ENCODE measurements at regions not wholly inside any gene's neighbourhood (a gene's known extent, or its start where the extent isn't known, plus 50 kb on each side); places are given as distances from the start of the nearest gene placed in this dataset.
"Not testable (repeated sequence)": the region's sequence is repeated elsewhere in the genome, so short reads cannot be mapped to it uniquely, and the experiment has no call there.

- intact Hi-C loops (cut with DNase I; ENCODE audit: low total_unique reads): no loop called here
- ATAC-seq (no peak), DNase-seq (no peak)
- in situ Hi-C loops (cut with MboI; ENCODE audit: low sequenced_read_pairs in 4 of 4): no loop called here
- no peaks in the 10 kb centered on the region for H3K9me3 ChIP-seq
- H3K27me3 ChIP-seq: no peaks in the 10 kb centered on the region
- H3K4me3 ChIP-seq: no peak overlapping the region
- no peaks in the 10 kb centered on the region for H3K4me1 ChIP-seq
- H3K27ac ChIP-seq: no peak overlapping the region
- TF ChIP-seq CTCF (IDR thresholded peaks at IDR 0.05 in 4 of 5, conservative IDR thresholded peaks at IDR 0.05 in 1 of 5) (no peak), POLR2A (IDR thresholded peaks at IDR 0.05) (no peak)
- H3K36me3 ChIP-seq: no peaks in the 10 kb centered on the region
Measured at GRCh38 chr1:115527746-115528145, 114.0 kb upstream of the VANGL1 start.

DNA sequence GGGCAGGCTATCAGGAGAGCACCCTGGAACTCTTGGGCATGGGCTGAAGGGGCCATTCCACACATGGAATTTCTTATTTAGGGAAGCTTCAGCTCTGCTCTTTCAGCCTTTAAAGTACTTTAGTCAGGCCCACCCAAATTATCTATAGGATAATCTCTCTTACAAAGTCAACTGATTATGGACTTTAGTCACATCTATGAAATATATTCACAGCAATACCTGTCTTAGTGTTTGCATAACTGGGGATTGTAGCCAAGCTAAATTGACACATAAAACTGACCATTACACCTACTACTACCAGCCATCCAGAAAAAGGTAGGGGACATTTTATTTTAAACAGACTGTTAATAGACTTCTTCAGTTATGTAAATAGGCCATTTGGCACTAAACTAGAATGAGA lies 114.9 kb upstream of the VANGL1 start:
- ATAC-seq (no peak), DNase-seq (no peak)
- Histone ChIP-seq H3K27me3 (no peaks in the 10 kb centered on the region), H3K36me3 (no peaks in the 10 kb centered on the region), H3K4me3 (no peak overlapping the region), H3K27ac (no peak overlapping the region), H3K4me1 (no peaks in the 10 kb centered on the region), H3K9me3 (no peaks in the 10 kb centered on the region)
- in situ Hi-C loops (cut with MboI; ENCODE audit: low sequenced_read_pairs in 4 of 4) (no loop called here), intact Hi-C loops (cut with DNase I; ENCODE audit: low total_unique reads) (no loop called here)
- no peak for TF ChIP-seq POLR2A (IDR thresholded peaks at IDR 0.05)
- TF ChIP-seq CTCF (IDR thresholded peaks at IDR 0.05 in 4 of 5, conservative IDR thresholded peaks at IDR 0.05 in 1 of 5): no peak

- no peak for DNase-seq
- in situ Hi-C loops (cut with MboI; ENCODE audit: low sequenced_read_pairs in 4 of 4): no loop called here
Measured at GRCh38 chr1:115524236-115524635, 117.5 kb upstream of the VANGL1 start.

GRCh38 chr1:115522386-115522785 lies 119.4 kb upstream of the VANGL1 start:
- intact Hi-C loops (cut with DNase I; ENCODE audit: low total_unique reads) (no loop called here), in situ Hi-C loops (cut with MboI; ENCODE audit: low sequenced_read_pairs in 4 of 4) (no loop called here)
- no peaks in the 10 kb centered on the region for H3K9me3 ChIP-seq
- ATAC-seq (no peak), DNase-seq (no peak)
- TF ChIP-seq POLR2A (IDR thresholded peaks at IDR 0.05) (no peak), CTCF (IDR thresholded peaks at IDR 0.05 in 4 of 5, conservative IDR thresholded peaks at IDR 0.05 in 1 of 5) (no peak)
- no peaks in the 10 kb centered on the region for H3K36me3 ChIP-seq
- H3K4me1 ChIP-seq: no peaks in the 10 kb centered on the region
- H3K4me3 ChIP-seq: no peak overlapping the region
- no peaks in the 10 kb centered on the region for H3K27me3 ChIP-seq
- H3K27ac ChIP-seq: no peak overlapping the region

More at GRCh38 chr1:115524236-115524635, 117.5 kb upstream of the VANGL1 start:
- Histone ChIP-seq H3K27me3 (no peaks in the 10 kb centered on the region), H3K36me3 (no peaks in the 10 kb centered on the region), H3K27ac (no peak overlapping the region), H3K9me3 (no peaks in the 10 kb centered on the region), H3K4me3 (no peak overlapping the region), H3K4me1 (no peaks in the 10 kb centered on the region)
- no peak for ATAC-seq
- intact Hi-C loops (cut with DNase I; ENCODE audit: low total_unique reads): no loop called here
- no peak for TF ChIP-seq CTCF (IDR thresholded peaks at IDR 0.05 in 4 of 5, conservative IDR thresholded peaks at IDR 0.05 in 1 of 5)
- TF ChIP-seq POLR2A (IDR thresholded peaks at IDR 0.05): no peak

DNA sequence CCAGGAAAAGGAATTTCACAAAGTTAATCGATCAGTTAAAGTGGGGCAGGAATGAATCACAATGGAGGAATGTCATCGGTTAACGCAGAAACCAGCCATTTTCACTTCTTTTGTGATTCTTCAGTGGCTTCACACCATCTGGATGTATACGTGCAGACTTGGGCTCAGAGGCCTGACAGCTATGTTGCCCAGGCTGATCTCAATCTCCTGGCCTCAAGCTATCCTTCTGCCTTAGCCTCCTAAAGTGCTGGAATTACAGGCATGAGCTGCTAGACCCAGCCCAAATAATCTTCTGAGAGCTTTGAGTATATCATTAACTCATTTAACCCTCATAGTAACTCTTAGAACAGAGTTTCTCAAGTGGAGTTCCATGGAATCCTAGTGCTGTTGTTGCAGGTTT lies 126.5 kb upstream of the VANGL1 start:
- TF ChIP-seq POLR2A (IDR thresholded peaks at IDR 0.05): no peak
- no peak for TF ChIP-seq CTCF (IDR thresholded peaks at IDR 0.05 in 4 of 5, conservative IDR thresholded peaks at IDR 0.05 in 1 of 5)
- intact Hi-C loops (cut with DNase I; ENCODE audit: low total_unique reads): no loop called here
- Histone ChIP-seq H3K27ac (no peak overlapping the region), H3K4me1 (no peaks in the 10 kb centered on the region), H3K27me3 (no peaks in the 10 kb centered on the region), H3K4me3 (no peak overlapping the region), H3K36me3 (no peaks in the 10 kb centered on the region), H3K9me3 (no peaks in the 10 kb centered on the region)
- ATAC-seq (no peak), DNase-seq (no peak)
- in situ Hi-C loops (cut with MboI; ENCODE audit: low sequenced_read_pairs in 4 of 4): no loop called here

GRCh38 chr1:115510226-115510625 lies 131.5 kb upstream of the VANGL1 start:
- in situ Hi-C loops (cut with MboI; ENCODE audit: low sequenced_read_pairs in 4 of 4); H3K27ac ChIP-seq; ATAC-seq; intact Hi-C loops (cut with DNase I; ENCODE audit: low total_unique reads); H3K36me3 ChIP-seq; H3K4me1 ChIP-seq; H3K27me3 ChIP-seq; DNase-seq; H3K4me3 ChIP-seq; H3K9me3 ChIP-seq: not testable (repeated sequence)

Data from gastrocnemius medialis (tissue), 4 donors.